ENCODE measurements at regions not wholly inside any gene's neighbourhood (a gene's known extent, or its start where the extent isn't known, plus 50 kb on each side); places are given as distances from the start of the nearest gene placed in this dataset.

DNA sequence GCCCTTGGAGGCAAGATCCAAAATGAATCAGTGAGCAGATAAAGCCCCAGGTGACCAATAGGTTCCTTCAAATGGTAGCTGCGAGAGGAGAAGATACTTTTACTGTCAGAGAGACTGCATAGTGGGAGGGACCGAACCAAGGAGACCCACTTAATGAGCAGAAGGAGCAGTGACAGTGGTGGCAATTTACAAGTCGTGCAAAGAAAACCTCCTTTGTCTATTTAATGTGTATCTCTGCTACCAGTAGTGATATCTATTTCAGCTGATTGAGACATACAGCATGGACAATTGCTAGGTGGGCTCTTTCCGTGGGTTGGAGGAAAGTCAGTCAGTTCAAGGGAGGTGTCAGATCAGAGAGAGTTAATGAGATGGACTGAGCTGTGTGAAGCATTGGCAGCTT is 480.4 kb downstream of the GATA3 start:
- CTCF ChIA-PET: no interaction called here
- DNase-seq (ENCODE audit: low read depth, low spot score) (no peak), FAIRE-seq (no peak)
- TF ChIP-seq, protein P1, sequence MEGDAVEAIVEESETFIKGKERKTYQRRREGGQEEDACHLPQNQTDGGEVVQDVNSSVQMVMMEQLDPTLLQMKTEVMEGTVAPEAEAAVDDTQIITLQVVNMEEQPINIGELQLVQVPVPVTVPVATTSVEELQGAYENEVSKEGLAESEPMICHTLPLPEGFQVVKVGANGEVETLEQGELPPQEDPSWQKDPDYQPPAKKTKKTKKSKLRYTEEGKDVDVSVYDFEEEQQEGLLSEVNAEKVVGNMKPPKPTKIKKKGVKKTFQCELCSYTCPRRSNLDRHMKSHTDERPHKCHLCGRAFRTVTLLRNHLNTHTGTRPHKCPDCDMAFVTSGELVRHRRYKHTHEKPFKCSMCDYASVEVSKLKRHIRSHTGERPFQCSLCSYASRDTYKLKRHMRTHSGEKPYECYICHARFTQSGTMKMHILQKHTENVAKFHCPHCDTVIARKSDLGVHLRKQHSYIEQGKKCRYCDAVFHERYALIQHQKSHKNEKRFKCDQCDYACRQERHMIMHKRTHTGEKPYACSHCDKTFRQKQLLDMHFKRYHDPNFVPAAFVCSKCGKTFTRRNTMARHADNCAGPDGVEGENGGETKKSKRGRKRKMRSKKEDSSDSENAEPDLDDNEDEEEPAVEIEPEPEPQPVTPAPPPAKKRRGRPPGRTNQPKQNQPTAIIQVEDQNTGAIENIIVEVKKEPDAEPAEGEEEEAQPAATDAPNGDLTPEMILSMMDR (IDR thresholded peaks at IDR 0.05; ENCODE audit: extremely low read depth in 1 of 2, insufficient read depth in 1 of 2, low read depth in 1 of 2, low read length in 2 of 2): no peak
- TF ChIP-seq, protein P2, sequence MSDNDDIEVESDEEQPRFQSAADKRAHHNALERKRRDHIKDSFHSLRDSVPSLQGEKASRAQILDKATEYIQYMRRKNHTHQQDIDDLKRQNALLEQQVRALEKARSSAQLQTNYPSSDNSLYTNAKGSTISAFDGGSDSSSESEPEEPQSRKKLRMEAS (IDR thresholded peaks at IDR 0.05; ENCODE audit: insufficient read depth, insufficient read length): no peak
- no peak for TF ChIP-seq GATA2 (IDR thresholded peaks at IDR 0.05; ENCODE audit: insufficient read depth, insufficient read length, low read depth, low read length)
- no peak overlapping the region for H3K27ac ChIP-seq (ENCODE audit: insufficient read depth, low read depth, low read length)
- no peaks in the 10 kb centered on the region for H3K4me1 ChIP-seq (ENCODE audit: control insufficient read depth, extremely low read depth, insufficient read depth, low read length)
- intact Hi-C loops (cut with micrococcal nuclease) (no loop called here), dilution Hi-C loops (cut with MboI; ENCODE audit: extremely low pct_ligation_motif_present, low sequenced_read_pairs) (no loop called here)
- no peaks in the 10 kb centered on the region for H3K9me1 ChIP-seq (replicated peaks; ENCODE audit: control insufficient read depth, extremely low read depth, insufficient read depth, low read length)
- no peaks in the 10 kb centered on the region for H3K27me3 ChIP-seq (ENCODE audit: control insufficient read depth in 2 of 2, insufficient read depth in 2 of 2, low read length in 2 of 2)
- POLR2A ChIA-PET: no interaction called here
- H3K79me2 ChIP-seq (ENCODE audit: control insufficient read depth, insufficient read depth, low read length): no peaks in the 10 kb centered on the region
- H3K4me2 ChIP-seq (ENCODE audit: insufficient read depth, low read length): no peak overlapping the region
- no peaks in the 10 kb centered on the region for H4K20me1 ChIP-seq (replicated peaks; ENCODE audit: control insufficient read depth, extremely low read depth, insufficient read depth, low read length)
- H3K9ac ChIP-seq (replicated peaks; ENCODE audit: extremely low read depth, insufficient read depth, low read length): no peak overlapping the region
- BruUV-seq (replicated peaks): no TSS peak
- H3K9me3 ChIP-seq (replicated peaks; ENCODE audit: control insufficient read depth, insufficient read depth, low read length): no peaks in the 10 kb centered on the region
- H2AFZ ChIP-seq (ENCODE audit: low read depth, low read length): no peak overlapping the region
- no peaks in the 10 kb centered on the region for H3K36me3 ChIP-seq (ENCODE audit: control insufficient read depth in 2 of 2, extremely low read depth in 1 of 2, insufficient read depth in 2 of 2, low read length in 2 of 2)
- H3K4me3 ChIP-seq (replicated peaks in 1 of 3; ENCODE audit: insufficient read depth in 1 of 3, low read depth in 1 of 3, low read length in 3 of 3): no peak overlapping the region

DNA sequence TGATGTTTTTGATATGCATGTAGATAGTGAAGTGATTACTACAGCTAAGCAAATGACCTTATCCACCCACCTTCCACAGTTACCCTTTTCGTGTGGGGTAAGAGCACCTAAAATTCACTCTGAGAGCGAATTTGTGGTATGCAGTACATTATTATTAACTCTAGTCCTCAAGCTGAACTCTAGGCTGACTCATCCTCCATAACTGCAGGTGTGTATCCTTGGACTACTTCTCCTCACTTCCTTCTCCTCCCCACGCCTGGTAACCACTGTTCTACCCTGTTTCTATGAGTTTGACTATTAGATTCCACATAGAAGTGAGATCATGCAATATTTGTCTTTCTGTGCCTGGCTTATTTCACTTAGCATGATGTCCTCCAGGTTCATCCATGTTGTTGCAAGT is 484.6 kb downstream of the GATA3 start:
- TF ChIP-seq MYC (IDR thresholded peaks at IDR 0.05; ENCODE audit: low read depth, low read length): no peak
- no peak for TF ChIP-seq EZH2 (IDR thresholded peaks at IDR 0.05; ENCODE audit: borderline replicate concordance, low read depth, low read length, severe bottlenecking)
- TF ChIP-seq GATA2 (IDR thresholded peaks at IDR 0.05; ENCODE audit: insufficient read depth, insufficient read length, low read depth, low read length): no peak
- no peak for TF ChIP-seq POLR2A (IDR thresholded peaks at IDR 0.05; ENCODE audit: low read depth, low read length)
- TF ChIP-seq, protein P2 (IDR thresholded peaks at IDR 0.05; ENCODE audit: insufficient read depth, insufficient read length): no peak
- no peak for TF ChIP-seq POLR2AphosphoS5 (IDR thresholded peaks at IDR 0.05; ENCODE audit: insufficient read depth, low read depth, low read length)
- TF ChIP-seq FOS (IDR thresholded peaks at IDR 0.05; ENCODE audit: borderline replicate concordance, insufficient read depth, low read length): no peak
- TF ChIP-seq, protein P1 (IDR thresholded peaks at IDR 0.05; ENCODE audit: extremely low read depth in 1 of 2, insufficient read depth in 1 of 2, low read depth in 1 of 2, low read length in 2 of 2): no peak
- no peak for TF ChIP-seq JUN (IDR thresholded peaks at IDR 0.05; ENCODE audit: borderline replicate concordance, insufficient read depth, insufficient read length, low read depth)
- dilution Hi-C loops (cut with MboI; ENCODE audit: extremely low pct_ligation_motif_present, low sequenced_read_pairs): no loop called here
- Histone ChIP-seq H3K79me2 (ENCODE audit: control insufficient read depth, insufficient read depth, low read length) (no peaks in the 10 kb centered on the region), H2AFZ (ENCODE audit: low read depth, low read length) (no peak overlapping the region), H3K9me1 (replicated peaks; ENCODE audit: control insufficient read depth, extremely low read depth, insufficient read depth, low read length) (no peaks in the 10 kb centered on the region), H3K27me3 (ENCODE audit: control insufficient read depth in 2 of 2, insufficient read depth in 2 of 2, low read length in 2 of 2) (no peaks in the 10 kb centered on the region), H3K4me2 (ENCODE audit: insufficient read depth, low read length) (no peak overlapping the region), H4K20me1 (replicated peaks; ENCODE audit: control insufficient read depth, extremely low read depth, insufficient read depth, low read length) (no peaks in the 10 kb centered on the region), H3K9me3 (replicated peaks; ENCODE audit: control insufficient read depth, insufficient read depth, low read length) (no peaks in the 10 kb centered on the region), H3K9ac (replicated peaks; ENCODE audit: extremely low read depth, insufficient read depth, low read length) (no peak overlapping the region), H3K36me3 (ENCODE audit: control insufficient read depth in 2 of 2, extremely low read depth in 1 of 2, insufficient read depth in 2 of 2, low read length in 2 of 2) (no peaks in the 10 kb centered on the region), H3K27ac (ENCODE audit: insufficient read depth, low read depth, low read length) (no peak overlapping the region), H3K4me1 (ENCODE audit: control insufficient read depth, extremely low read depth, insufficient read depth, low read length) (no peaks in the 10 kb centered on the region), H3K4me3 (replicated peaks in 1 of 3; ENCODE audit: insufficient read depth in 1 of 3, low read depth in 1 of 3, low read length in 3 of 3) (no peak overlapping the region)
- intact Hi-C loops (cut with micrococcal nuclease): no loop called here
- CTCF ChIA-PET: no interaction called here
- POLR2A ChIA-PET: no interaction called here
- no TSS peak for BruUV-seq (replicated peaks)
- DNase-seq (ENCODE audit: low read depth, low spot score): no peak
- no peak for FAIRE-seq

Measured in endothelial cell of umbilical vein (primary cell).